GM19468 (cell line): ENCODE measurements at regions not wholly inside any gene's neighbourhood (a gene's known extent, or its start where the extent isn't known, plus 50 kb on each side); places are given as distances from the start of the nearest gene placed in this dataset.

Source experiments
- ATAC-seq: cut with Tn5 transposase; IDR thresholded peaks from one replicate; pipeline ENCODE4 v1.9.1; 2021; ENCODE audit warnings: mild to moderate bottlenecking, moderate library complexity, moderate number of reproducible peaks; ENCODE audit not compliant: unreplicated experiment; ENCODE audit errors: extremely low read depth

- ATAC-seq, result no peak
Observed at GRCh38 chr20:22901921-22902320, 133.2 kb upstream of the SSTR4 start.

DNA sequence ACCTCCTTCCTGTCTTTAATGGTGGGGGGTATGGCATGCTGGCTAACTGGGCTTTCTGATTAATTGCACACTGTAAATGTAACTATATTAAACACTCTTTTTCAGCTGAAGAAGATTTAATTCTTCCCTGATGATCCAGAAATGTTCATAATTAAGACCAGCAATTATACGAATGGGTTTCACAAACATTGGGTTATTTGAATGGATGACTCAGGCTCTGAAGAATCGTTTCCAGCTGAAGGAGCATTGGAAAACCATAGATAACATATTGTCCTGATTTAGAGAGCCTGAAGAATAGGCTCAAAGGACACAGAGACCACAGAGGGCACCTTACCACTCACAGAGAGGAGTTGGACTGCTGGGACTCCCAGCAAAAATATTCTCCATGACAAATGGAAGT is 130.7 kb upstream of the SSTR4 start:
- ATAC-seq, result no peak

DNA sequence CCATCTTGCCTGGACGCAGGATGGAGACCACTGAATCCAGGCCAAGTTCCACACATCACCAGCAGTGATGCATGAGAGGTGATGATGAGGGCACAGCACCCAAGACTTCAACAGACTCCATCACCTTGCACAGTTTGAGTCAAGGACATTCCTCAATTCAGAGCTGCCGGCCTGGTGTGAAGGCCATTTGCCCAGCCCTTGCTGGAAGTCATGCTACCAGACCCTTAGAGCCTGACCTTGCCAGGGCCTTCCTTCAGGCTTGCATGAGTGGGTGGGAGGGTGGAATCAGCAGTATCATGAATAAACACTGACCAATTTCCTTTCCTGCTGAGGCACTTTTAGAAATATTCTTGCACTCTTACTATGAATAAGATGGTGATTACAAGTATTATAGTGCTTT is 130.2 kb upstream of the SSTR4 start:
- no peak for ATAC-seq

DNA sequence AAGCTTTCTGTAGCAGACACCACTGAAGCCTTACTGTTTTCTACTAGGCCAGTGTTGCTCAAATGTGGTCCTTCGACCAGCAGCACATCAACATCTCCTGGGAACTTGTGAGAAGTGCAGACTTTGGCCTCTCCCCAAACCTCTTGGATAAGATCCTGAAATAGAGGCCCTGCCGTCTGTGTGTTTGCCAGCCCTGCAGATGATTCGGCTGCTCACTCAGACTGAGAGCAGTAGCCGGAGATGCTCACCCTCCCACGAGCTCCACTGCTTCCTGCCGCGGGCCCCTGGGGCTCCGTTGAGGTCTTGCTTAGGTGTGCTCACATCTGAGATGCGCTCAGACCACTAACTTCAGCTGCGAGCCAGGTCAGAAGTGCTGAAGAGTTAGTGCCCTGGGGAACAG is 129.5 kb upstream of the SSTR4 start:
- ATAC-seq, result no peak

DNA sequence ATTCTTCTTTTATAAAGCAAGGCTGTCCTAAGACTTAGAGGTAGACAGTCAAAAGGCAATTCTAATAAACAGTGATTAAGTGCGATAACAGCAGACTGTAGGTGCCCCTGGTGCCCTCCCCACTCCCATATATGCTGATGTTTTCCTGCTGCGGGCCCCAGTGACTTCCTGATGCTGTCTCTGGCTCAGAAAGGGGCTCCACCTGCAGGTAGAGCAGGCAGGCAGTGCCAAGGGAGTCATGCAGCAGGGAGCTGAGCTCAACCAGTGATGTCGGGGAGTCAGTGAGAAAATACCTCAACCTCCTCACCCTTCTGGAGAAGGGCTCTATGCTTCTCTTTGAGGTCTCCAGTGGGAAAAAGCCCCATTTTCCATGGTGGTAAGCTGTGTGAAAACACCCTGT is 126.7 kb upstream of the SSTR4 start:
- ATAC-seq, result no peak

GRCh38 chr20:22908944-22909343 is 126.2 kb upstream of the SSTR4 start:
- no peak for ATAC-seq

- no peak for ATAC-seq
Observed at GRCh38 chr20:22909436-22909835, 125.7 kb upstream of the SSTR4 start.

DNA sequence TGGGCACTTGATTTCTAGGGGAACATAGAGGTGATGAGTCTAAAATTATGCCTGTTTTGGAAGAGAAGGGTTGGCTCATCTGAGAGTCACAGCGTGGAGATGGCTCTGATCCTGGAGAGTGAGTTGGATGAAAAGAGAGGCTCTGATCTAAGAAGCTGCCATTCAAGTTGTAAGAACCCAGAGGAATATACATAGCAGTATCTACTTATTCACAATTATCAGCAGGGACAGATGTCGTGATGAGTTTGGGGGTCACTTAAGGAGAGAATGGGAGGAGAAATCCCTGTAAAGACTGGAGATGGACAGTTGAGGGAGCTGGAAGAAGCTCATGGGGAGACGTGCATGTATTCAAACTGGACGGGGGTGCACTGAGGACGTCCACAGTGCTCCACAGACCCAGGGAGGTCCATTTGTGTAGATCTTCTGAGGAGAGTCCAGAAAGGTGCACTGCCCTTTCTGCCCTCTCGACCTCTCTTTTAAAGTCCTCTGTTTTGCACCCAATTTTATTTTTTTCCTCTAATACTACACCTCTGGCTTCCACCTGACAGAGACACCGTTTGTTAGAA is 124.7 kb upstream of the SSTR4 start:
- ATAC-seq, result no peak

DNA sequence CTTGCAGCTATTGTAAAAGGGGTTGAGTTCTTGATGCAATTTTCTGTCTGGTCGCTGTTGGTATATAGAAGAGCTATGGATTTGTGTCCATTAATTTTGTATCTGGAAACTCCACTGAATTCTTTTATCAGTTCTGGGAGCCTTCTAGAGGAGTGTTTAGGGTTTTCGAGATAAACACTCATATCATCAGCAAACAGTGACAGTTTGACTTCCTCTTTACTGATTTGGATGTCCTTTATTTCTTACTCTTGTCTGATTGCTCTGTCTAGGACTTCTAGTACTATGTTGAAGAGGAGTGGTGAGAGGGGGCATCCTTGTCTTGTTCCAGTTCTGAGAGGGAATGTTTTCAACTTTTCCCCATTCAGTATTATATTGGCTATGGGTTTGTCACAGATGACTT is 120.8 kb upstream of the SSTR4 start:
- ATAC-seq, result no peak

DNA sequence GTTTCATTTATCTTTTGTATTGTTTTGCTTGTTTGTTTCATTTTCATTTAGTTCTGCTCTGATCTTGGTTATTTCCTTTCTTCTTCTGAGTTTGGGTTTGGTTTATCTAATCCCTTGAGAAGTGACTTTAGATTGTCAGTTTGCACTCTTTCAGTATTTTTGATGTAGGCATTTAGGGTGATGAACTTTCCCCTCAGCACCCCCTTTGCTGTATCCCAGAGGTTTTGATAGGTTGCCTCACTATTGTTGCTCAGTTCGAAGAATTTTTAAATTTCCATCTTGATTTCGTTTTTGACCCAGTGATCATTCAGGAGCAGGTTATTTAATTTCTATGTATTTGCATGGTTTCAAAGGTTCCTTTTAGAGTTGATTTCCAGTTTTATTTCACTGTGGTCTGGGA is 119.6 kb upstream of the SSTR4 start:
- ATAC-seq, result no peak

DNA sequence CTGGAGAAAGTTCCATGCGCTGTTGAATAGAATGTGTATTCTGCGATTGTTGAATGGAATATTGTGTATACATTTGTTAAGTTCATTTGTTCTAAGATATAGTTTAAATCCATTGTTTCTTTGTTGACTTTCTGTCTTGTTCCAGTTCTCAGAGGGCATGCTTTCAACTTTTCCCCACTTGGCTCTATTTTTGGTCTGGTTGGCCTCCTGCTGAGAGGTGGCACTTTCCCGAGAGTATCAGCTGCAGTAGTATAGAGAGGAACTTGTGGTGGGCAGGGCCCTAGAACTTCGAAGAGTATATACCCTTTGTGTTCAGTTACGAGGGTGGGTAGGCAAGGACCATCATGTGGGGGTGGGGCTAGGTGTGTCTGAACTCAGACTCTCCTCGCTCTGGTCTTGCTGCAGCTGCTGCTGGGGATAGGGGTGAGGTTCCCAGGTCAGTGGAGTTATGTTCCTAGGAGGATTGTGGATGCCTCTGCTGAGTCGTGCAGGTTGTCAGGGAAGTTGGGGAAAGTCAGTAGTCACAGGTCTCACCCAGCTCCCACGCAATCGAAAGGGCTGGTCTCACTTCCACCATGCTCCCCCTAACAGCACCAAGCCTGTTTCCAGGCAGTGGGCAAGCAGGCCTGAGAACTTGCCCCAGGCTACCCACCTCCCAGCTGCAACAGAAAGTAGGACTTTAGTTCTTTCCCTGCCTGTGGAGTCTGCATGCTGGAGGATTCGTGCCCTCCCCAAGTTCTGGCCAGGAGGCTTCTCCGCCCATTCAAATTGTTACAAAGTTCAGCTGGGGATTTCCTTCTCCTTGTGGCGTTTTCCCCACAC is 118.9 kb upstream of the SSTR4 start:
- ATAC-seq, result no peak

GRCh38 chr20:22918286-22918983 is 116.7 kb upstream of the SSTR4 start:
- no peak for ATAC-seq

- ATAC-seq, result no peak
Observed at GRCh38 chr20:22920898-22921297, 114.2 kb upstream of the SSTR4 start.

- ATAC-seq, result no peak
Observed at GRCh38 chr20:22921595-22922421, 113.3 kb upstream of the SSTR4 start.

- ATAC-seq, result no peak
Observed at GRCh38 chr20:22922987-22923386, 112.1 kb upstream of the SSTR4 start.

DNA sequence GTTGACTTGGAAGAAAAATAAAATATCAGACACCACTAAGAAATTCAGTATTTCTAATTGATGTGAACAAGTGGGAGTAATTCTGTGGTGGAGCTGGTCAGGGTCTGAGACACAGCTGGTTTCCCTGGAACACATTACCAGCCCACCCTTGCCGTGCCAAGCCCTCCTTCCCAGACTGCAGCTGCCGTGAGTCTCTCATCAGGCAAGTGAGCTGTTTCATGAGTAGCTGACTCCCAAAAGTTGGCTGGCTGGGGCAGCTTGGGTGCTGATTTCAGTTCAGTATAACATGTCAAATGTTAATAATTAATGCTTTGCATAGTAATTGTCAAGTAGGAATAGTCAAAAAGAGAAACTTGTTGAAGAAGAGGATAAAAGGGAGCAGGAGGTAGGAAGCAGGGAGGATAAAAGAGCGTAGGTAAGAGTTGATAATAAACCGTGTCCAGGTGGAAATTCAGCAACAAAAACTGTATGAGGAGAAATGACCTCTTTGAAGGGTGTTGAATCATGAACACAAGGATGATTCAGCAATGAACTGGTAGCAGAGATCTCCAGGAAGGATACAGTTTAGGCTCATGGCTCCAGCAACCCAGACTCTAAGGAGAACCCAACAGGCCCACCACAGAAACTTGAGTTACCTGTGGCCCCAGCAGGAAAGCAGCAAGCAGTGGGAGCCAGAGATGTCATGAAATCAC is 110.9 kb upstream of the SSTR4 start:
- ATAC-seq, result no peak

- no peak for ATAC-seq
Observed at GRCh38 chr20:22924949-22925612, 110.0 kb upstream of the SSTR4 start.

GRCh38 chr20:22925613-22925983 is 109.5 kb upstream of the SSTR4 start:
- no peak for ATAC-seq

- ATAC-seq, result no peak
Observed at GRCh38 chr20:22927537-22927936, 107.6 kb upstream of the SSTR4 start.

DNA sequence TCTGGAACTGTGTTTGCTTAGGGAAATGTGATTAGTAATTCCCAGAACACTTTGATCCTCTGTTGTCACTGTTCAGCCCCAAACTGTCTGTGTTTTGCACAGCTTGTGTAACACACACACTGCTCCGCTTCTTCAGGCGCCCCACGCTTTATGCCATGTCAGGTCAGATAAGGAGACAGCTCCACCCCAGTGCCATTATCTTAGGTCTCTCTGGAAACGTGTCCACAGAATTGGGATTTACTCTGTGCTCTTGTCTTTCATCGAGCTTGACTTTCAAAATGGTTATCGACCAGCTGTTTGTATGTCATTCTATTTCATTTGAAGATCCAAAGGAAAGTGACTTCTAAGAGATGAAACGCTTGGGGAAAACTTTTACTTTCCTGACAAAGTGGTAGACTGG is 106.4 kb upstream of the SSTR4 start:
- no peak for ATAC-seq
